Keratinocyte (primary cell): ENCODE measurements at regions not wholly inside any gene's neighbourhood (a gene's known extent, or its start where the extent isn't known, plus 50 kb on each side); places are given as distances from the start of the nearest gene placed in this dataset.
"Not testable (repeated sequence)": the region's sequence is repeated elsewhere in the genome, so short reads cannot be mapped to it uniquely, and the experiment has no call there.

Experiments
- DNase-seq: peaks from one replicate; pipeline ENCODE4 v3.0.0-alpha.2; 2011; ENCODE audit warnings: low read depth, missing footprints, low spot score
- FAIRE-seq: peaks from 2 replicates; lab custom pipeline; 2011; peaks lifted over from hg19 to GRCh38; lab: Jason Lieb, UNC
- H2AFZ ChIP-seq: 2 replicates; pipeline ENCODE4 v1.6.0; 2012; ENCODE audit warnings: low read length, control low read depth, inconsistent platforms; ENCODE audit not compliant: control insufficient read depth
- H3K27ac ChIP-seq: 2 replicates; pipeline ENCODE4 v1.5.1; 2011; ENCODE audit warnings: low read length; ENCODE audit not compliant: control insufficient read depth, insufficient read depth
- H3K27me3 ChIP-seq: 3 replicates; pipeline ENCODE4 v1.6.0; 2011; ENCODE audit warnings: low read length; ENCODE audit not compliant: control insufficient read depth, insufficient read depth; ENCODE audit errors: extremely low read depth
- H3K36me3 ChIP-seq, 2 experiments: 2 replicates in 1 of 2; 3 replicates in 1 of 2; pipeline ENCODE4 v1.5.1; 2011; ENCODE audit warnings: low read length in 2 of 2, mild to moderate bottlenecking in 1 of 2; ENCODE audit not compliant: control insufficient read depth in 2 of 2, insufficient read depth in 2 of 2; ENCODE audit errors: extremely low read depth in 1 of 2
- H3K4me1 ChIP-seq: 3 replicates; pipeline ENCODE4 v1.5.1; 2011; ENCODE audit warnings: low read length; ENCODE audit not compliant: control insufficient read depth, insufficient read depth; ENCODE audit errors: extremely low read depth
- H3K4me2 ChIP-seq: 3 replicates; pipeline ENCODE4 v1.6.0; 2011; ENCODE audit warnings: low read depth, low read length; ENCODE audit not compliant: control insufficient read depth, insufficient read depth; ENCODE audit errors: extremely low read depth
- H3K4me3 ChIP-seq, 3 experiments: fragments of 200-600 bp in 1 of 3; sonication (generic) in 1 of 3; 2 replicates in 2 of 3; 3 replicates in 1 of 3; pipeline ENCODE4 v1.5.1; 2011 to 2016; ENCODE audit warnings: low read length in 3 of 3, mild to moderate bottlenecking in 3 of 3, control low read depth in 2 of 3, inconsistent platforms in 1 of 3, low read depth in 1 of 3, mixed read lengths in 1 of 3, mixed run types in 1 of 3, moderate library complexity in 1 of 3; ENCODE audit not compliant: control insufficient read depth in 2 of 3, insufficient read depth in 2 of 3; ENCODE audit errors: extremely low read depth in 1 of 3
- H3K79me2 ChIP-seq: 2 replicates; pipeline ENCODE4 v1.6.0; 2012; ENCODE audit warnings: low read length; ENCODE audit not compliant: control insufficient read depth, insufficient read depth
- H3K9ac ChIP-seq: 3 replicates; pipeline ENCODE4 v1.6.0; 2011; ENCODE audit warnings: low read length; ENCODE audit not compliant: control insufficient read depth, insufficient read depth; ENCODE audit errors: extremely low read depth
- H3K9me1 ChIP-seq: 3 replicates; pipeline ENCODE4 v1.6.0; 2011; ENCODE audit warnings: low read length; ENCODE audit not compliant: control insufficient read depth, insufficient read depth; ENCODE audit errors: extremely low read depth
- H3K9me3 ChIP-seq: 2 replicates; pipeline ENCODE4 v1.5.1; 2012; ENCODE audit warnings: low read depth, low read length; ENCODE audit not compliant: control insufficient read depth
- H4K20me1 ChIP-seq: 3 replicates; pipeline ENCODE4 v1.6.0; 2011; ENCODE audit warnings: low read length; ENCODE audit not compliant: control insufficient read depth, insufficient read depth; ENCODE audit errors: extremely low read depth
- CTCF ChIP-seq, 3 experiments: IDR thresholded peaks in 1 of 3; conservative IDR thresholded peaks in 1 of 3; optimal IDR thresholded peaks in 1 of 3; 2 replicates in 2 of 3; 3 replicates in 1 of 3; pipeline versions ENCODE3 to v1.5.1; 2011; ENCODE audit warnings: low read length in 3 of 3, mild to moderate bottlenecking in 3 of 3, moderate library complexity in 2 of 3, control low read depth in 1 of 3, inconsistent platforms in 1 of 3; ENCODE audit not compliant: insufficient read depth in 2 of 3; ENCODE audit errors: extremely low read depth in 1 of 3
- EZH2 ChIP-seq: IDR thresholded peaks from one replicate; pipeline ENCODE4 v1.6.1; 2012; ENCODE audit warnings: inconsistent platforms, mild to moderate bottlenecking, low read length, moderate library complexity
- dilution Hi-C: fragments of 300-500 bp; cut with MboI; formaldehyde crosslinking; loops from one replicate; pipeline ENCODE4 v1.7.0; 2020; ENCODE audit warnings: low sequenced_read_pairs; ENCODE audit not compliant: extremely low pct_ligation_motif_present

GRCh38 chr5:96189028-96189826 is 227.6 kb upstream of the ELL2 start:
- Histone ChIP-seq H3K79me2 (no peaks in the 10 kb centered on the region), H3K36me3 (no peaks in the 10 kb centered on the region), H3K4me3 (no peak overlapping the region), H3K9ac (no peak overlapping the region), H3K27ac (no peak overlapping the region), H2AFZ (no peak overlapping the region), H3K9me3 (no peaks in the 10 kb centered on the region), H3K4me2 (no peak overlapping the region), H4K20me1 (no peaks in the 10 kb centered on the region), H3K27me3 (no peaks in the 10 kb centered on the region), H3K9me1 (no peaks in the 10 kb centered on the region), H3K4me1 (peaks cover 4% of the 10 kb centered on the region)
- no peak for TF ChIP-seq EZH2
- dilution Hi-C loops = no loop called here
- DNase-seq (no peak), FAIRE-seq (no peak)

GRCh38 chr5:96187309-96188027 is 225.8 kb upstream of the ELL2 start:
- H3K79me2 ChIP-seq = no peaks in the 10 kb centered on the region
- H3K27ac ChIP-seq = no peak overlapping the region
- H3K9me1 ChIP-seq = no peaks in the 10 kb centered on the region
- DNase-seq (no peak), FAIRE-seq (peak; percentile 20)
- no peak overlapping the region for H3K9ac ChIP-seq
- no peaks in the 10 kb centered on the region for H3K9me3 ChIP-seq
- peaks cover 4% of the 10 kb centered on the region for H3K4me1 ChIP-seq
- no peaks in the 10 kb centered on the region for H3K36me3 ChIP-seq
- no peaks in the 10 kb centered on the region for H3K27me3 ChIP-seq
- no peak overlapping the region for H3K4me2 ChIP-seq
- no peaks in the 10 kb centered on the region for H4K20me1 ChIP-seq
- no peak overlapping the region for H3K4me3 ChIP-seq
- dilution Hi-C loops = no loop called here
- no peak overlapping the region for H2AFZ ChIP-seq
- TF ChIP-seq CTCF (optimal IDR thresholded peaks at IDR 0.05 in 1 of 3, IDR thresholded peaks at IDR 0.05 in 1 of 3, conservative IDR thresholded peaks at IDR 0.05 in 1 of 3; ENCODE audit: extremely low read depth in 1 of 3, insufficient read depth in 2 of 3, low read length in 3 of 3) = no peak
- TF ChIP-seq EZH2 = no peak

- H3K4me2 ChIP-seq = not testable (repeated sequence)
Observed at GRCh38 chr5:96184510-96184909, 222.9 kb upstream of the ELL2 start.

More at GRCh38 chr5:96184510-96184909, 222.9 kb upstream of the ELL2 start:
- H3K9me1 ChIP-seq, H2AFZ ChIP-seq, DNase-seq, H3K27ac ChIP-seq, H3K9me3 ChIP-seq, FAIRE-seq, H3K4me1 ChIP-seq, H3K4me3 ChIP-seq, H3K27me3 ChIP-seq, H3K36me3 ChIP-seq, dilution Hi-C loops, H3K9ac ChIP-seq, H4K20me1 ChIP-seq, H3K79me2 ChIP-seq: not testable (repeated sequence)
